ENCODE measurements at regions not wholly inside any gene's neighbourhood (a gene's known extent, or its start where the extent isn't known, plus 50 kb on each side); places are given as distances from the start of the nearest gene placed in this dataset.

GRCh38 chr3:19029837-19030521 lies 118.3 kb upstream of the KCNH8 start:
- no peak for TF ChIP-seq CTCF (IDR thresholded peaks at IDR 0.05; ENCODE audit: control extremely low read depth, extremely low read depth, low read depth, missing control alignments)
- POLR2A ChIA-PET = no interaction called here
- CTCF ChIA-PET = no interaction called here
- DNase-seq (ENCODE audit: extremely low spot score) = no peak

GRCh38 chr3:19025441-19025840 lies 122.9 kb upstream of the KCNH8 start:
- CTCF ChIA-PET = interaction anchor here (1.3 to 1.4 kb wide), 3 partner anchors 13 to 82 kb away, joined by 3 to 4 read pairs (median 3); no protein-coding TSS in a partner anchor
- POLR2A ChIA-PET = no interaction called here
- DNase-seq (ENCODE audit: extremely low spot score) = no peak
- TF ChIP-seq CTCF (IDR thresholded peaks at IDR 0.05; ENCODE audit: control extremely low read depth, extremely low read depth, low read depth, missing control alignments) = no peak

GRCh38 chr3:19022546-19022945 lies 125.8 kb upstream of the KCNH8 start:
- POLR2A ChIA-PET = no interaction called here
- no peak for TF ChIP-seq CTCF (IDR thresholded peaks at IDR 0.05; ENCODE audit: control extremely low read depth, extremely low read depth, low read depth, missing control alignments)
- no peak for DNase-seq (ENCODE audit: extremely low spot score)
- CTCF ChIA-PET = interaction anchor here (1.4 kb wide), 1 partner anchor 9 kb away, joined by 3 read pairs; no protein-coding TSS in a partner anchor

GRCh38 chr3:19016851-19017250 lies 131.5 kb upstream of the KCNH8 start:
- no peak for DNase-seq (ENCODE audit: extremely low spot score)
- ChIA-PET CTCF (no interaction called here), POLR2A (no interaction called here)
- no peak for TF ChIP-seq CTCF (IDR thresholded peaks at IDR 0.05; ENCODE audit: control extremely low read depth, extremely low read depth, low read depth, missing control alignments)

GRCh38 chr3:19013879-19014278 lies 134.4 kb upstream of the KCNH8 start:
- no peak for DNase-seq (ENCODE audit: extremely low spot score)
- ChIA-PET CTCF (no interaction called here), POLR2A (no interaction called here)
- no peak for TF ChIP-seq CTCF (IDR thresholded peaks at IDR 0.05; ENCODE audit: control extremely low read depth, extremely low read depth, low read depth, missing control alignments)

- ChIA-PET CTCF (interaction anchor here (1.1 to 1.4 kb wide), 2 partner anchors 12 to 22 kb away, joined by 3 read pairs; no protein-coding TSS in a partner anchor), POLR2A (no interaction called here)
These were observed 135.5 kb upstream of the KCNH8 start for GRCh38 chr3:19012846-19013245.

More at GRCh38 chr3:19012846-19013245, 135.5 kb upstream of the KCNH8 start:
- DNase-seq (ENCODE audit: extremely low spot score) = no peak
- no peak for TF ChIP-seq CTCF (IDR thresholded peaks at IDR 0.05; ENCODE audit: control extremely low read depth, extremely low read depth, low read depth, missing control alignments)

All from GM10248 (cell line).